SH-SY5Y (cell line): ENCODE measurements at regions not wholly inside any gene's neighbourhood (a gene's known extent, or its start where the extent isn't known, plus 50 kb on each side); places are given as distances from the start of the nearest gene placed in this dataset.

Source experiments
- GATA2 ChIP-seq: IDR thresholded peaks from 2 replicates; pipeline ENCODE4 v1.6.1; 2011; ENCODE audit warnings: mild to moderate bottlenecking, low read depth, low read length
- GATA3 ChIP-seq: IDR thresholded peaks from 2 replicates; pipeline ENCODE4 v1.6.1; 2011; ENCODE audit warnings: low read depth, mild to moderate bottlenecking, low read length, moderate library complexity

GRCh38 chr5:135162661-135163265 lies 128.7 kb upstream of the PITX1 start:
- TF ChIP-seq GATA2 (no peak), GATA3 (no peak)

- TF ChIP-seq GATA2, result no peak
- no peak for TF ChIP-seq GATA3
These were observed 127.2 kb upstream of the PITX1 start for GRCh38 chr5:135161221-135161620.

- no peak for TF ChIP-seq GATA3
- TF ChIP-seq GATA2, result no peak
These were observed 126.1 kb upstream of the PITX1 start for GRCh38 chr5:135160036-135160675.

GRCh38 chr5:135159626-135160025 lies 125.6 kb upstream of the PITX1 start:
- no peak for TF ChIP-seq GATA2
- TF ChIP-seq GATA3, result no peak

GRCh38 chr5:135158982-135159381 lies 125.0 kb upstream of the PITX1 start:
- TF ChIP-seq GATA2 (no peak), GATA3 (no peak)

- TF ChIP-seq GATA3, result no peak
- TF ChIP-seq GATA2, result no peak
These were observed 124.3 kb upstream of the PITX1 start for GRCh38 chr5:135158314-135158697.

- no peak for TF ChIP-seq GATA2
- no peak for TF ChIP-seq GATA3
These were observed 123.6 kb upstream of the PITX1 start for GRCh38 chr5:135157421-135158313.

- TF ChIP-seq GATA3 (no peak), GATA2 (no peak)
These were observed 122.8 kb upstream of the PITX1 start for GRCh38 chr5:135156715-135157404.

GRCh38 chr5:135156337-135156714 lies 122.3 kb upstream of the PITX1 start:
- no peak for TF ChIP-seq GATA2
- no peak for TF ChIP-seq GATA3

GRCh38 chr5:135155616-135156214 lies 121.7 kb upstream of the PITX1 start:
- TF ChIP-seq GATA2 (no peak), GATA3 (no peak)

- TF ChIP-seq GATA2 (no peak), GATA3 (no peak)
These were observed 120.9 kb upstream of the PITX1 start for GRCh38 chr5:135154961-135155360.

- no peak for TF ChIP-seq GATA3
These were observed 120.2 kb upstream of the PITX1 start for GRCh38 chr5:135154197-135154596.

GRCh38 chr5:135153661-135154060 lies 119.6 kb upstream of the PITX1 start:
- TF ChIP-seq GATA2 (no peak), GATA3 (no peak)

GRCh38 chr5:135153259-135153658 lies 119.2 kb upstream of the PITX1 start:
- TF ChIP-seq GATA3 (no peak), GATA2 (no peak)
